GM11168 (cell line): ENCODE measurements at regions not wholly inside any gene's neighbourhood (a gene's known extent, or its start where the extent isn't known, plus 50 kb on each side); places are given as distances from the start of the nearest gene placed in this dataset.

Experiments used
- in situ Hi-C: fragments of 300-500 bp; cut with MboI; formaldehyde crosslinking; loops from one replicate; pipeline ENCODE4 v1.12.0; 2022; ENCODE audit warnings: low sequenced_read_pairs; ENCODE audit not compliant: unreplicated experiment

- in situ Hi-C loops: no loop called here
Measured at GRCh38 chr12:18895946-18896345, 158.0 kb downstream of the CAPZA3 start.

GRCh38 chr12:18897823-18898222 lies 159.9 kb downstream of the CAPZA3 start:
- in situ Hi-C loops: no loop called here

- in situ Hi-C loops: no loop called here
Measured at GRCh38 chr12:18898470-18898869, 160.6 kb downstream of the CAPZA3 start.

GRCh38 chr12:18899162-18899561 lies 161.2 kb downstream of the CAPZA3 start:
- in situ Hi-C loops: no loop called here

- in situ Hi-C loops: no loop called here
Measured at GRCh38 chr12:18899678-18900317, 161.9 kb downstream of the CAPZA3 start.

GRCh38 chr12:18905134-18905533 lies 167.2 kb downstream of the CAPZA3 start:
- in situ Hi-C loops: no loop called here

GRCh38 chr12:18906395-18906794 lies 168.5 kb downstream of the CAPZA3 start:
- in situ Hi-C loops: no loop called here

GRCh38 chr12:18907127-18907526 lies 169.2 kb downstream of the CAPZA3 start:
- in situ Hi-C loops: no loop called here

GRCh38 chr12:18907728-18908127 lies 169.8 kb downstream of the CAPZA3 start:
- in situ Hi-C loops: no loop called here

- in situ Hi-C loops: no loop called here
Measured at GRCh38 chr12:18908191-18908590, 170.3 kb downstream of the CAPZA3 start.

GRCh38 chr12:18919871-18920511 lies 182.1 kb downstream of the CAPZA3 start:
- in situ Hi-C loops: no loop called here

GRCh38 chr12:18922851-18923250 lies 184.9 kb downstream of the CAPZA3 start:
- in situ Hi-C loops: no loop called here

- in situ Hi-C loops: no loop called here
Measured at GRCh38 chr12:18923721-18924120, 185.8 kb downstream of the CAPZA3 start.

- in situ Hi-C loops: no loop called here
Measured at GRCh38 chr12:18926188-18926587, 188.3 kb downstream of the CAPZA3 start.

GRCh38 chr12:18932211-18932610 lies 194.3 kb downstream of the CAPZA3 start:
- in situ Hi-C loops: no loop called here

- in situ Hi-C loops: no loop called here
Measured at GRCh38 chr12:18932715-18933114, 194.8 kb downstream of the CAPZA3 start.

- in situ Hi-C loops: no loop called here
Measured at GRCh38 chr12:18935371-18935965, 194.1 kb upstream of the PLEKHA5 start.

- in situ Hi-C loops: no loop called here
Measured at GRCh38 chr12:18939051-18939450, 190.5 kb upstream of the PLEKHA5 start.

- in situ Hi-C loops: no loop called here
Measured at GRCh38 chr12:18942669-18943068, 186.9 kb upstream of the PLEKHA5 start.

GRCh38 chr12:18943200-18943599 lies 186.3 kb upstream of the PLEKHA5 start:
- in situ Hi-C loops: no loop called here

- in situ Hi-C loops: no loop called here
Measured at GRCh38 chr12:18946106-18946505, 183.4 kb upstream of the PLEKHA5 start.

GRCh38 chr12:18951218-18951617 lies 178.3 kb upstream of the PLEKHA5 start:
- in situ Hi-C loops: no loop called here
